Adrenal gland (tissue), 9 donors: ENCODE measurements at regions not wholly inside any gene's neighbourhood (a gene's known extent, or its start where the extent isn't known, plus 50 kb on each side); places are given as distances from the start of the nearest gene placed in this dataset.

Experiments
- DNase-seq, 7 donors: peaks; one replicate each; pipeline ENCODE4 v3.0.0-alpha.2; 2019 to 2020
- H3K27ac ChIP-seq, 5 donors: fragments of 200-600 bp; sonication (generic) in 4 of 5; 1 replicate in 3 of 5; 2 replicates in 2 of 5; pipeline versions ENCODE4 v1.5.1 to v1.8.0; 2016 to 2020; ENCODE audit warnings: mild to moderate bottlenecking in 1 of 5
- H3K27me3 ChIP-seq: fragments of 200-600 bp; 2 replicates; pipeline ENCODE4 v1.8.0; 2021
- H3K36me3 ChIP-seq, 2 donors: fragments of 200-600 bp; replicated peaks in 1 of 2; 1 replicate in 1 of 2; 2 replicates in 1 of 2; pipeline versions ENCODE4 v1.5.1 to v1.8.0; 2018 to 2022
- H3K4me1 ChIP-seq, 2 donors: fragments of 200-600 bp; replicated peaks in 1 of 2; 1 replicate in 1 of 2; 2 replicates in 1 of 2; pipeline versions ENCODE4 v1.5.1 to v1.8.0; 2018 to 2021
- H3K4me3 ChIP-seq, 4 donors: fragments of 200-600 bp; sonication (generic) in 3 of 4; one replicate each; pipeline ENCODE4 v1.5.1; 2016 to 2018
- H3K9me3 ChIP-seq, 3 donors: fragments of 200-600 bp; sonication (generic) in 1 of 3; replicated peaks in 1 of 3; 1 replicate in 2 of 3; 2 replicates in 1 of 3; pipeline versions ENCODE4 v1.5.1 to v1.8.0; 2016 to 2021
- CTCF ChIP-seq, 6 experiments: fragments of 450-650 bp in 4 of 6; fragments of 200-600 bp in 2 of 6; sonication (generic) in 1 of 6; IDR thresholded peaks; 1 replicate in 5 of 6; 2 replicates in 1 of 6; pipeline versions ENCODE4 v1.5.1 to v1.8.0; 2016 to 2021; ENCODE audit warnings: antibody characterized with exemption in 6 of 6, mild to moderate bottlenecking in 2 of 6, moderate library complexity in 1 of 6
- POLR2A ChIP-seq, 2 donors: fragments of 450-650 bp; IDR thresholded peaks; one replicate each; pipeline ENCODE4 v1.6.1; 2017; ENCODE audit warnings: antibody characterized with exemption in 2 of 2, mild to moderate bottlenecking in 2 of 2, moderate library complexity in 1 of 2
- whole genome bisulfite sequencing, 4 donors: extraction: QIAGEN DNeasy Blood & Tissue Kit in 2 of 4; methylation state at CpG; one replicate each; pipeline versions ENCODE4 v1.1.5 to v1.1.7; 2013 to 2017; 5-methylcytosine and 5-hydroxymethylcytosine counted together
- intact Hi-C, 2 donors: fragments of 100-400 bp; cut with DNase I; formaldehyde crosslinking; loops; one replicate each; pipeline versions ENCODE4 v1.14.1 to v1.15.0; 2022 to 2023
- donor health status: healthy with polysubstance abuse.
- donor health status: Bipolar disorder and iron deficiency.
- donor health status: DM: yes; HTN: yes; CAD: no.
- donor health status: DM: no; HTN: no; CAD: no.
- donor health status: DM: no; HTN: no; CAD: no.

DNA sequence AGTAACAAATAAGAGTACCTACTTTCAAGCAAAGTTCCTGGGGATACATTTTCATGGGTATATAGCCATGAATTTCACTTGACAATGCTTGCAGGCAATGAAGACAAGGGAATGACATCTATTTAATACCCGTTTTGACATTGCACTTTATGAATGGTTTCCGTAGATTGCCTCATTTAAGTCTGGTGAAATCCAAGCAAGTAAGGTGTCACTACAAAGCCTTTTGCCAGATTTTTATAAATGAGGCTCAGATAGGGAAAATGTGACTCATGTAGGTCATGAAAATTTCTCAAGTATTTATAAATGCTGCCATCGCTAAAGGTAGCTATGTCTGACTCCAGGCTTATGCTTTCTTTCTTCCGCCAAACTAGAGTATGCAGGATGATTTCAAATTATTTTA lies 644.3 kb downstream of the CDH8 start:
- WGBS, 4 donors = 67 to 78% (median 75%) methylated on average over 4 of the region's 4 CpGs
- no peak for DNase-seq
- H3K27me3 ChIP-seq = no peaks in the 10 kb centered on the region
- no peak overlapping the region for H3K4me3 ChIP-seq
- no peaks in the 10 kb centered on the region for H3K4me1 ChIP-seq
- intact Hi-C loops = no loop called here
- H3K9me3 ChIP-seq = no peaks in the 10 kb centered on the region
- TF ChIP-seq CTCF (IDR thresholded peaks at IDR 0.05) (no peak), POLR2A (IDR thresholded peaks at IDR 0.05) (no peak)
- no peaks in the 10 kb centered on the region for H3K36me3 ChIP-seq
- no peak overlapping the region for H3K27ac ChIP-seq

GRCh38 chr16:61390965-61391637 lies 645.1 kb downstream of the CDH8 start:
- Histone ChIP-seq H3K36me3 (no peaks in the 10 kb centered on the region), H3K27me3 (no peaks in the 10 kb centered on the region), H3K4me3 (no peak overlapping the region), H3K4me1 (no peaks in the 10 kb centered on the region), H3K27ac (no peak overlapping the region), H3K9me3 (no peaks in the 10 kb centered on the region)
- no peak for DNase-seq
- TF ChIP-seq POLR2A (IDR thresholded peaks at IDR 0.05) (no peak), CTCF (IDR thresholded peaks at IDR 0.05) (no peak)
- 72 to 77% (median 72%) methylated on average over 4 of the region's 4 CpGs for WGBS, 4 donors
- intact Hi-C loops = no loop called here

- DNase-seq = no peak
- no peak for TF ChIP-seq POLR2A (IDR thresholded peaks at IDR 0.05)
- no peak for TF ChIP-seq CTCF (IDR thresholded peaks at IDR 0.05)
- Histone ChIP-seq H3K36me3 (no peaks in the 10 kb centered on the region), H3K27me3 (no peaks in the 10 kb centered on the region), H3K4me3 (no peak overlapping the region), H3K9me3 (no peaks in the 10 kb centered on the region), H3K4me1 (no peaks in the 10 kb centered on the region), H3K27ac (no peak overlapping the region)
- 80 to 85% (median 82%) methylated on average over 12 of the region's 12 CpGs for WGBS, 4 donors
- intact Hi-C loops = no loop called here
Measured at GRCh38 chr16:61385392-61386071, 650.7 kb downstream of the CDH8 start.

DNA sequence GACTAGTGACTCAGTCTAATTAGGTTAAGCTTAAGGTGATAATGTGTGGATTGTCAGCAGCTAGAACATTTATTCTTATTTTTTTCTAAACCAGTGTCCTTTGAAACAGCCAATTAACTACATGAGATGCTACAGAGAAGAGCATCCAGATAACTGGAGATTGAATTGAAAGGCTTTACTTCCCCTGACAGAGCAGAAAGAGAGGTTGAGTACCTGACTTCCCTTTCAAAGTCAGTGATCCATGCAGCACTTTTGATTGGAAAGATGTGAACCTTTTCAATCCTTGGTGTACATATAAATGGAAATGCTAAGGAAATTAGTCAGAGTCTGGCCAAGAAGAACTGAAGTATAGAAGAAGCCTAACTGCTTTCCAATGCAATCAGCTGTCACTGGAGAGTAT lies 653.8 kb downstream of the CDH8 start:
- Histone ChIP-seq H3K4me1 (no peaks in the 10 kb centered on the region), H3K27me3 (no peaks in the 10 kb centered on the region), H3K9me3 (no peaks in the 10 kb centered on the region), H3K27ac (no peak overlapping the region), H3K36me3 (no peaks in the 10 kb centered on the region), H3K4me3 (no peak overlapping the region)
- intact Hi-C loops = no loop called here
- DNase-seq = no peak
- TF ChIP-seq POLR2A (IDR thresholded peaks at IDR 0.05) (no peak), CTCF (IDR thresholded peaks at IDR 0.05) (no peak)
